Ascending aorta (tissue), 2 donors: ENCODE measurements at regions not wholly inside any gene's neighbourhood (a gene's known extent, or its start where the extent isn't known, plus 50 kb on each side); places are given as distances from the start of the nearest gene placed in this dataset.

Experiments
- DNase-seq, 2 donors: peaks; one replicate each; pipeline ENCODE4 v3.0.0-alpha.2; 2019; ENCODE audit warnings: low spot score in 2 of 2
- H3K27ac ChIP-seq, 2 donors: fragments of 200-600 bp; sonication (generic); one replicate each; pipeline ENCODE4 v1.5.1; 2016 to 2017; ENCODE audit warnings: mild to moderate bottlenecking in 1 of 2
- H3K27me3 ChIP-seq: fragments of 200-600 bp; sonication (generic); one replicate; pipeline ENCODE4 v1.5.1; 2017
- H3K36me3 ChIP-seq, 2 donors: fragments of 200-600 bp; sonication (generic); one replicate each; pipeline ENCODE4 v1.5.1; 2016
- H3K4me1 ChIP-seq, 2 donors: fragments of 200-600 bp; sonication (generic); one replicate each; pipeline ENCODE4 v1.5.1; 2016 to 2017; ENCODE audit warnings: mild to moderate bottlenecking in 1 of 2
- H3K4me3 ChIP-seq, 2 donors: fragments of 200-600 bp; sonication (generic); one replicate each; pipeline ENCODE4 v1.5.1; 2016 to 2017; ENCODE audit warnings: mild to moderate bottlenecking in 1 of 2
- H3K9me3 ChIP-seq, 2 donors: fragments of 200-600 bp; sonication (generic); one replicate each; pipeline ENCODE4 v1.5.1; 2016
- intact Hi-C: fragments of 100-400 bp; cut with DNase I; formaldehyde crosslinking; loops from one replicate; pipeline ENCODE4 v1.15.1; 2023
- TF ChIP-seq, protein P1 (sequence below), 3 experiments: fragments of 200-600 bp in 2 of 3; fragments of 450-650 bp in 1 of 3; sonication (generic) in 2 of 3; IDR thresholded peaks; one replicate each; pipeline ENCODE4 v1.5.1; 2016 to 2019; ENCODE audit warnings: antibody characterized with exemption in 3 of 3, mild to moderate bottlenecking in 1 of 3, moderate library complexity in 1 of 3

DNA sequence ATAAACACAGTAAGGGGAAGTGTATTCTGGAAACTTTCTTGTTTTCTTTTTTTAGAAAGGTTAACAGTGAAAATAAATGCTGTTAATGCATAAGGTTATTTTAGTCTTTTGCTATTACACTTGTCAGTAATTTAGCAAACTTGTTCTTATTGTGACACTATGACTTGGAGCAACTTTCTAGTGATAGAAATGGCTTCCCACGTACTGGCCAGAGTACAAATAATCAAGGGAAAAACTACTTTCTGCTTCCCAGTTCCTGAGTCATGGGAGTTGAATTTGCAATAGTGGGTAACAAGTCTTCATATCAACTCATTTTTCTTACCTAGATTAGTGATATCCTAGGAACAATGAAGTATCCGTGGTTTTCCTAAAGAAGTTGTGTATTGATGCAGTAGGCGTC, 1072.3 kb downstream of the FLRT2 start:
- Histone ChIP-seq H3K4me3 (no peak overlapping the region), H3K27me3 (no peaks in the 10 kb centered on the region), H3K27ac (no peak overlapping the region), H3K9me3 (no peaks in the 10 kb centered on the region), H3K4me1 (no peaks in the 10 kb centered on the region), H3K36me3 (no peaks in the 10 kb centered on the region)
- intact Hi-C loops, result no loop called here
- TF ChIP-seq, protein P1, sequence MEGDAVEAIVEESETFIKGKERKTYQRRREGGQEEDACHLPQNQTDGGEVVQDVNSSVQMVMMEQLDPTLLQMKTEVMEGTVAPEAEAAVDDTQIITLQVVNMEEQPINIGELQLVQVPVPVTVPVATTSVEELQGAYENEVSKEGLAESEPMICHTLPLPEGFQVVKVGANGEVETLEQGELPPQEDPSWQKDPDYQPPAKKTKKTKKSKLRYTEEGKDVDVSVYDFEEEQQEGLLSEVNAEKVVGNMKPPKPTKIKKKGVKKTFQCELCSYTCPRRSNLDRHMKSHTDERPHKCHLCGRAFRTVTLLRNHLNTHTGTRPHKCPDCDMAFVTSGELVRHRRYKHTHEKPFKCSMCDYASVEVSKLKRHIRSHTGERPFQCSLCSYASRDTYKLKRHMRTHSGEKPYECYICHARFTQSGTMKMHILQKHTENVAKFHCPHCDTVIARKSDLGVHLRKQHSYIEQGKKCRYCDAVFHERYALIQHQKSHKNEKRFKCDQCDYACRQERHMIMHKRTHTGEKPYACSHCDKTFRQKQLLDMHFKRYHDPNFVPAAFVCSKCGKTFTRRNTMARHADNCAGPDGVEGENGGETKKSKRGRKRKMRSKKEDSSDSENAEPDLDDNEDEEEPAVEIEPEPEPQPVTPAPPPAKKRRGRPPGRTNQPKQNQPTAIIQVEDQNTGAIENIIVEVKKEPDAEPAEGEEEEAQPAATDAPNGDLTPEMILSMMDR (IDR thresholded peaks at IDR 0.05), result no peak
- no peak for DNase-seq

DNA sequence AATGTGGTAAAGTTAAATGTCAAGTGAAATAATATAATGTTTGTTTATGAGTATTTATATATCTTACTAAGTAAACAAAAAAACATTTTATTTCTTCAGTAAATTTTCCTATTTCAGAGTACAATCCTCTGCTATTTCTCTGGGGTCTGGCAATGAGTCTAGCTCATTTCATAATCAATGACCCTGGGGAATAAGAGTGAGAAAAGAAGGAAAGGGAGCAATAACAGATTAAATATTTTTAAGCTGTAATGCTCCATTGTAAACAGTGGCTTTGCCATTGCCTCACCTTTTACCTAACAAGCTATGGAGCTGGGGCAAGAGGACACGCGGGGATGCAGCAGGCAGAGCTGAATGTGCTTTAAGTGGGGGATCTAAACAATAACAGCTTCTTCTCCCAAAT, 1071.9 kb downstream of the FLRT2 start:
- Histone ChIP-seq H3K9me3 (no peaks in the 10 kb centered on the region), H3K27me3 (no peaks in the 10 kb centered on the region), H3K4me1 (no peaks in the 10 kb centered on the region), H3K27ac (no peak overlapping the region), H3K36me3 (no peaks in the 10 kb centered on the region), H3K4me3 (no peak overlapping the region)
- intact Hi-C loops, result no loop called here
- TF ChIP-seq, protein P1 (IDR thresholded peaks at IDR 0.05), result no peak
- DNase-seq, result no peak

DNA sequence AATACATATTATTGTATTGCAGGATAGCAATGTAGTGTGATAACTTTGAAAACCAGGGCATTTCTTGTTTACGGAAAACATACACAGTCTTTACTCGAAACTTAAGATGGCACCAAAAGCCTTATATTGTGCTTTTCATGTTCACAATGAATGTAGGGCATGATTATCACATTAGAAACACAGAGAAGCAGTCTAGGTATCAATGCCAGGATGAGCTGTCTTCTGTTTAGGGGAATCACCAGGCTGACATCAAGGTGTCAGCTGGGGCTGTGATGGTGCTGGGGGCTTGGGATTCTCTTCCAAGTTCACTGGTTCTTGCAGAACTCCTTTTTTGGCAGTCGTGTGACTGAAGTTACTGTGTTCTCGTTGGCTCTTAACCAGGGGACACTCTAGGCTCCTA, 1067.3 kb downstream of the FLRT2 start:
- Histone ChIP-seq H3K36me3 (no peaks in the 10 kb centered on the region), H3K9me3 (no peaks in the 10 kb centered on the region), H3K4me3 (no peak overlapping the region), H3K4me1 (no peaks in the 10 kb centered on the region), H3K27ac (no peak overlapping the region), H3K27me3 (no peaks in the 10 kb centered on the region)
- DNase-seq, result no peak
- TF ChIP-seq, protein P1 (IDR thresholded peaks at IDR 0.05), result no peak
- intact Hi-C loops, result no loop called here

DNA sequence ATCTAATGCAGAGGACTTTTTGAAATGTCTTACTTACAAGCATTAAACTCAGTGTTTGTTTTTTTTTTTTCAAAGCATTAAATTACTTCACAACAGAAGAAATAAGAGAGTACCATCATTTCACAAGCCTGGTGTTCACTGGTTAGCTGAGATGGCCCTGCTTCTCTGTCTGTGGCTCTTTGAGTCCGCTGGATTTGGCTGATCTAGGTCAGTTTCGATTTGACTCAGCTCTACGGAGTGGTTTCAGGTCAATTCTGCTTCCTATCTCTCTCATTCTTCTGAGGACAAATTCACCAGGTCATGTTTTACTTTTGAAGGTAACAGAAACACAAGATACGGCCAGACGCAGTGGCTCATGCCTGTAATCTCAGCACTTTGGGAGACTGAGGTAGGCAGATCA, 1066.1 kb downstream of the FLRT2 start:
- Histone ChIP-seq H3K9me3 (no peaks in the 10 kb centered on the region), H3K27me3 (no peaks in the 10 kb centered on the region), H3K4me3 (no peak overlapping the region), H3K27ac (no peak overlapping the region), H3K36me3 (no peaks in the 10 kb centered on the region), H3K4me1 (no peaks in the 10 kb centered on the region)
- intact Hi-C loops, result no loop called here
- TF ChIP-seq, protein P1 (IDR thresholded peaks at IDR 0.05), result no peak
- no peak for DNase-seq

DNA sequence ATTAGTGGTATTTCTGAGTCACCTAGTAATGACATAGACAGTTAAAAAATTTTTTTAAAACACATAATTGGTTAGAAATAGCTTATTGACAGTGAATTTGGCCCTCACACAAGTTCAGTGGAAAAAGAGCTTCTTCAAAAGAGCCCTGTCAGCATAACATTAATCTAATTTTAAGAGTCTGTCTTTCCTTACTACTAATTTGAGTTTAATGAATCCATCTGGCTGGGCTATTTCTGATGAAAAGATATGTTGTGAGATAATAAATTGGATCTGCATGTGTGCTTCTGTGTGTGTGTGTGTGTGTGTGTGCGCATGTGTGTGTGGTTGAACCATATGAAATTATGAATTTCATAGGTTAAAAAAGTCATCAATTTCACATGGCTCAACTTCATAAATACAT, 1045.2 kb downstream of the FLRT2 start:
- Histone ChIP-seq H3K9me3 (no peaks in the 10 kb centered on the region), H3K4me3 (no peak overlapping the region), H3K27me3 (no peaks in the 10 kb centered on the region), H3K36me3 (no peaks in the 10 kb centered on the region), H3K27ac (no peak overlapping the region), H3K4me1 (no peaks in the 10 kb centered on the region)
- intact Hi-C loops, result no loop called here
- no peak for DNase-seq
- TF ChIP-seq, protein P1 (IDR thresholded peaks at IDR 0.05), result no peak

DNA sequence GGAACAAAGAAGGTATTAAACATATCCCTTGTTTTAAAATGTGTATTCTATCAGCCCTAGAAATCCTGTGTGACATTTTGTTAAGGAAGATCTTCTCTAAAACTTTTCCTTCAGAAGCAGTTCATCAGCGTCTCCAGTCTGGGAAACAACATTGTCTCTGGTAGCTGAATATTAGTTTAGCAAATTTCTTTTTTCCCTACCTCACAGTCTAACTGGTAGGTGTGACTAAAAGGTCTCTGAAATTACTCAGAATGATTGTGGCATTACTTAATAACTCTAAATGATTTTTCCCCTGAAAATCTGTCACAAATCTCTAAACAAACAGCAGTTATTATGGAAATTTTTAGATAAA, 1044.8 kb downstream of the FLRT2 start:
- Histone ChIP-seq H3K27me3 (no peaks in the 10 kb centered on the region), H3K4me1 (no peaks in the 10 kb centered on the region), H3K36me3 (no peaks in the 10 kb centered on the region), H3K27ac (no peak overlapping the region), H3K9me3 (no peaks in the 10 kb centered on the region), H3K4me3 (no peak overlapping the region)
- DNase-seq, result no peak
- intact Hi-C loops, result no loop called here
- TF ChIP-seq, protein P1 (IDR thresholded peaks at IDR 0.05), result no peak
